ENCODE measurements at regions not wholly inside any gene's neighbourhood (a gene's known extent, or its start where the extent isn't known, plus 50 kb on each side); places are given as distances from the start of the nearest gene placed in this dataset.

- no peak for TF ChIP-seq POLR2A (IDR thresholded peaks at IDR 0.05; ENCODE audit: low read length)
- no peak for TF ChIP-seq GATA1 (IDR thresholded peaks at IDR 0.05; ENCODE audit: low read depth, low read length)
Measured at GRCh38 chr2:172275239-172275638, 152.1 kb upstream of the ITGA6 start.
